HG02588 (cell line): ENCODE measurements at regions not wholly inside any gene's neighbourhood (a gene's known extent, or its start where the extent isn't known, plus 50 kb on each side); places are given as distances from the start of the nearest gene placed in this dataset.
"Not testable (repeated sequence)": the region's sequence is repeated elsewhere in the genome, so short reads cannot be mapped to it uniquely, and the experiment has no call there.

Experiments used
- ATAC-seq: cut with Tn5 transposase; IDR thresholded peaks from one replicate; pipeline ENCODE4 v1.9.1; 2021; ENCODE audit warnings: mild to moderate bottlenecking, moderate library complexity; ENCODE audit not compliant: unreplicated experiment

DNA sequence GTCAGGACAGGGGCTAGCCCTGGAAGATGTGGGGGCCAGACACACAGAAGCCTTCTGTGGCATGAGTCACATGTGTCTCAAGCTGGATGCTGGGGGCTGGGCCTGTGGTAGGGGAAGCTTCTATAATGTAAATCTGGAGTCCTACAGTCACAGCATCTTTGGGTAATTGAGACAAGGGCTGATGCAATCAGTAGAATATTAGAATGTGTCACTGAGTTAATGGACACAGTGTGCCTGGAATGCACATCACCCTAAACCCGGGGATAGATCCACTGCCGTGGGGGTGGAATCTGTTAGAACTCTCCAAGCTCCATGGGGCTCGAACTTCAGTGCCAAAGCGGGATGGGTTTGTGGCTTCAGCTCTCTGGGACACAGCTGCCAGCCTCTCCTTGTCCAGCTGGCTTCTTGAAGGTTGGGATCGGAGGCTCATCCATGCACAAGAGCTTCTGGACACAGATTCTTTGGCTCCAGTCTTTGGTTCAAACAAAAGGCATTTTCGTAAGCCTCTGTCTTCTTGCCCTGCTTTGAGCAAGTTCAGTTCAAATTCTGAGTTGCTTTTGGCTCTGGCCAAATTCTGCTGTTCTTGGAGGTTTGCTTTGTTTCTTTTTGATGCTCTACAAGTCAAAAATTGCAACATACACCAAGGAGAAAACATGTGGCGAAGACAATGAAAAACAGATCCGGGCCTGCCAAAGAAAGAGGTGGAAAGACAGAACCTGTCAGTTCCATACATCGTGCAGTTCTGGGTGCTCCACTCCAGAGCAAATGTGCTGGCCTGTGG is 194.8 kb upstream of the ZNF32 start:
- no peak for ATAC-seq

DNA sequence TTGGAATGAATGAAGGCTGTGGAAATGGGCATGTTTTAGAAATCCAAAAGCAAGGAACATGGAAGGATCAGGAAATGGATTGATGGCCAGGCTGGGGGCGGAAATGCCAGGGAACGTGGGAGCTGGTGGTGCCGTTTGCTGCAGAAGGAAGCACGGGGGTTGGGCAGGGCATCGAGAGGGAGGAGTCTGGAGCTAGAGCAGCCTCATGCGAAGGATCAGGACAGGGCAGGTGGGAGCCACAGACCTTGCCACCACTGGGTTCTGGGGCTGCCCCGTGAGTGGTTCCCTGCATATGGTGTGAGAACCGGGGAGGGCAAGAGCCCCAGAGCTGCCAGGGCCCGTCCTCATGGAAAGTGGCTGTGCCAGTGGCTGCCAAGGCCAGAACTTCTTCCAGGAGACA is 193.8 kb upstream of the ZNF32 start:
- ATAC-seq, result no peak

DNA sequence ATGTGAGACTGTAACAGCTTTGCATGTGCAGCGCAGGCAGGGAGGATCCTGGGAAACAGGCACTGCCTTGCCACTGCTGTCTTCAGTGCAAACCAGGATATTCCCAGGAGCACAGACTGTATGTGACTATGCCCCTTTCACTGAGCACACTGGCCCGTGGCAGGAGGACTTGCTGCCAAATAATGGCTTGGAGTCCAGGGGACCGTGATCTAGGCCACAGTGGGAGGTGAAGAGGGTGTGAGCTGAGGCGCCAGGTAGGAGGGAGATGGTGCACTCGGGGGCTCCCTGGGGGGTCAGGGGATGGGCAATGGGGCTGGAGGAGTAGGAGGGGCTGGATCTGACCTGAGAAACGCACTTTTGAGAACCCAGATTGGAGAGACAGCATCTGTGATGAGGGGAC is 193.4 kb upstream of the ZNF32 start:
- no peak for ATAC-seq

DNA sequence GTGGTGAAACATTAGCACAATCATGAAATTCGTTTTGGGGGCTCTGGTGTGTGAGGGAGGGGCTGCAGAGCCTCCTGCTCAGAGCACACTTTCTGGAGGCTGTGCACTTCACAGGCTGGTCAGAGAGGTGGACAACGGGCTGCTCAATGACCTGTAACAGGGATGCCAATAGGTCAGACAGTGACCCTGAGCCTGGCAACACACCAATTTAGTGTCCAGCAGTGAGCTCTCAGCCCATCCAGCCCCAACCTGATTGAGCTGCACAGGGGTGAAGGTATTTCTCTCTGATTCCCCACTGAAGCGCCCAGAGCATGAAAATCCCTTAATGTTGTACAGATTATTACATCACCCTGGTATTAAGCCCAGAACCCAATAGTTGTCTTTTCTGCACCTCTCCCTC is 191.3 kb upstream of the ZNF32 start:
- no peak for ATAC-seq

DNA sequence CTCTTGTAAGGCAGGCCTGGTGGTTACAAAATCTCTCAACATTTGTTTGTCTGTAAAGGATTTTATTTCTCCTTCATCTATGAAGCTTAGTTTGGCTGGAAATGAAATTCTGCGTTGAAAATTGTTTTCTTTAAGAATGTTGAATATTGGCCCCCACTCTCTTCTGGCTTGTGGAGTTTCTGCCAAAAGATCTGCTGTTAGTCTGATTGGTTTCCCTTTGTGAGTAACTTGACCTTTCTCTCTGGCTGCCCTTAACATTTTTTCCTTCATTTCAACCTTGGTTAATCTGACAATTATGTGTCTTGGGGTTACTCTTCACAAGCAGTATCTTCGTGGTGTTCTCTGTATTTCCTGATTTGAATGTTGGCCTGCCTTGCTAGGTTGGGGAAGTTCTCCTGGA is 186.1 kb upstream of the ZNF32 start:
- ATAC-seq, result not testable (repeated sequence)

DNA sequence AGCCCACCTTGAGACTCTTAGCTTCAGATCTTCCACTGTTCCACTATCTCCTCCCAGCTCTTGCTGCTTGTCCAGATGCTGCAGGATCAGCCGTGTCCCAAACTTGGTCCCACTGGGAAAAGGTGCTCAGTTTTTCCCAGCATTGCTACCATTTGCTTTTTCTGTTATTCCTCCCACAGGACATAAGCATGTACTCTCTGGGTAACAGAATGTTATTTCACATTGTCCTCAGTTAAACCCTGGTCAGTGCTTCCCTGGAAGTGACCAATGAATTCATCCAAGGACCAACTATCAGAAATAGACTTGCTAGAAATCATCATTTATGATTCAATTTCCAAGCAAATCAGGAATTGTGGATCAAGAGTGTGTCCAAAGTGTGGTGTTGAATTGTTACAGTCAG is 179.2 kb upstream of the ZNF32 start:
- no peak for ATAC-seq

DNA sequence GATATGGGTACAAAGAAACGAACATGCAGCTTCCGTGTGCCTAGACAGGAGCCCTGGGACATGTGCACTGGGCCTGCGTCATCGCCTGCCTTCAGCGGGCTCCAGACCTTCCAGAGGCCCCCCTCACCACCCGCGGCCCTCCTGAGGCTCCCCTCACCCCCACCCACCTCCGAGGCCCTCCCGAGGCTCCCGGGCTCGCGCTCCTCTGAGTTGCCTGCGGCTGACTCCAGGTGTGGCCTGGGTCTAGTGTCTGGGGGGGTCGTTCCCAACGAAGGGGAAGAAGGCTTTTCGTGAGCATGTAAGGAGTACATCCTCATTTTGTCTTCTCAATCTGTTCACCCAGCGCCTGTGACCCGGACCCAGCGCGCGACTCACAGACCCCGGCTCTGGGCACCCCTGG is 177.3 kb upstream of the ZNF32 start:
- no peak for ATAC-seq

DNA sequence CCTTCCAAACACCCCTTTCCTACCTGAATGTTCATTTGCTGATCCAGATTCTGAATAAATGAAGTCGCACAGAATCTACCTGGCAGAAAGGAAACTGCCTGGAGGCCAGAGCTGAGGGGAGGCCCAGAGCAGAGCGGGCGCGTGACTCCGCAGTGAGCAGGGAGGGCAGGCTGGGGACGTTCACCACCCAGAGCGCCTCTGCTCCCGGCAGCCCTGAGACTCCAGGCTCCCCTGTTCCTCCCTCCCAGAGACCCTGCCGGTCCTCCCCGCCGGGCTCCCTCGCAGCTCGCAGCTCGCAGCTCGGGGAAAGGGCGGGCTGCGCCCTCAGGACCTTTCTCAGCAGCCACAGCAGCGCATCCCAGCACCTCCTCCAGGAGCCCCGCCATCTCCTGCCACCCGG is 176.7 kb upstream of the ZNF32 start:
- ATAC-seq, result no peak

DNA sequence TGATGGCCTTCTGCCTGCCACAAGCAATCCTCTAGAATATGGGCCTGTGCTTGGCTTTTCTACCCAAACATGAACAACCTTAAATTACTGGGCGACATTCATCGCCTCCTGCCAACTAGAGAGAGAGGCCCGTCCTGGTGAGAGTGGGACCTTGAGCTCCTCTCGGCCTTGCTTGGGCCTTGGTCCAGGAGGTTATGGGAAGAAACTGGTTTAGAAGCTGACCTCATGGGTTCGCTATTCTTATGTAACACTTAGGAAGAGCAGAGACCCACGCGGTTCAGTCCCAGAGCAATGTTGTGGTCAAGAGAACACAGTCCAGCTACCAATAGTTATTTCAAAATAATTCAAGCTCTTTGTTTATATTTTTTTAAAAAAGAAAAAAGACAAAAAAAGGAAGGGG is 176.3 kb upstream of the ZNF32 start:
- ATAC-seq, result no peak

DNA sequence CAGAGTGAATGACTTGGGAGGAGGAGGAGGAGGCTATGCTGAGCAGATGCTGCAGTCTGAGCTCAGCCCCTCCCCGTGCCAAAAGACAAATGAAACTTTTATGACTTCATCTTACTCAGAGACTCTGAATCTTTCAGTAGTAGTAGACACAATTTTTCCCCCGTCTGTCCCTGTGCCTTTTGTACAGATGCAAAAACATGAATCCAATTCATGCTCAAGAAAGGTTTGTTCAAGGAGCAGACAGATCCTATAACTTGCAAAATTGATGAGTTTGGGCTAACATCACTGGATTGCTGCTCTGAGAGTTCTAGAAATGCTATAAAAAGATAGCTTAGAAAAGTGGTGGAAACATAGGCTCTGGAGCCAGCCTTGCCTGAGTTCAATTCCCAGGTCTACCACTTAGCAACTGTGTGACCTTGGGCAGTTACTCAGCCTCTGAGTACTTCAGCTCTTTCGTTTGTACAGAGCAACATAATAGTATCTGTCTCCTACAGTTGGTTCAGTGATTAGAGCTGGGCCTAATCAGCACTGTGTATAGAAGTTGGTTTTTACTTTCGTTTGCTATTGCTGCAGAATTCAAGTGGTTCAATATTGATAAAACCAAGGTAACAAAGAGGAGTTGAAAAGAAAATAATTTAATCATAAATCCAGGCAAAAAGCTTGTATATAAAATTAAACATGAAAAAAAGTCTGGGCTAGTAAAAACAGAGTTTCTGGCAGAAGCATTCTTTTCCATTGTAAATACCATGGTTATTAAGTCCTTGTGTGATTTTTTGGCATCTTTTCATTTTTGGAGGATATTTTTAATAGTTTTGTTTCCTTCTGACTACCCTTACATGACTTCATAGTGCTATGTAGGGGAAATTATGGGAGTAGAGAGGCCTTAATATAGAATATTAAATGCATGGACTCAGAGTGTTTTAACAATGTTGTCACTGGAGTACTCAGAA is 174.2 kb upstream of the ZNF32 start:
- ATAC-seq, result no peak

DNA sequence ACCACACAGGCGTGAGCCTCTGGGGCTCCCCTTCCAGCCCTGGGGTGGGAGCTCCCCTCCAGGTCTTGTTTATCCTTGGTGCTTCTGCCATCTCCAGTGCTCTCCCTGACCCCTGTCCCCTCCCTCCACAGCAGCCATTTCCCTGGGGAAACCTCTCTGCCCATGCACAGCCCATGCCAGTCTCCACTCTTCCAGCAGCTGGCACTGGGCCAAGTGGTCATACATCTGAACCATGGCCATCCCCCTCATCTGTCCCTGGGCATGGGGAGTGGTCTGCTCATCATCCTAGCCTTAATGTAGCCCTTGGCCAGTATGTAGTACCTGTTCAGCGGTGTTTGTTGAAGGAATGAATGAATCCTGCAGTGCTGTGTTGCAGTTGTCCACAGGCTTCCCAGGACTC is 172.4 kb upstream of the ZNF32 start:
- no peak for ATAC-seq

DNA sequence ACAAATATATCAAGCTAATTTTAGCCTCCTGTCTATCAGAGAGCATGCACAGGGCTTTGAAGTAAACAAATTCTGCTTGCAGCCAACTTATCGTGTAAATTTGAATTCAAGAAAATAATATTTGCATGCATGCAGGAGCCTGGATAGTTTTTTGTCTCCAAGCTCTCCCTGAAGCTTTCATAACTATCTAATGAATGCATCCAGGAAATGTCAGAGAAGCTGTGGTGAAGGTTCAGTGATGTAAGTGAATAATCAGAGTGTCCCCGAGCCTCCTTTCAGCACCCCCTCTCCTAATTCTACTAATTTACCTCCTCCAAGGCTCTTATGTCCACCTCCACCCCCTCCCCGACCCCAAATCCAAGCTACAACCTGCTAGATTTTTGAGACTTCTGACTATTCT is 172.0 kb upstream of the ZNF32 start:
- ATAC-seq, result no peak

DNA sequence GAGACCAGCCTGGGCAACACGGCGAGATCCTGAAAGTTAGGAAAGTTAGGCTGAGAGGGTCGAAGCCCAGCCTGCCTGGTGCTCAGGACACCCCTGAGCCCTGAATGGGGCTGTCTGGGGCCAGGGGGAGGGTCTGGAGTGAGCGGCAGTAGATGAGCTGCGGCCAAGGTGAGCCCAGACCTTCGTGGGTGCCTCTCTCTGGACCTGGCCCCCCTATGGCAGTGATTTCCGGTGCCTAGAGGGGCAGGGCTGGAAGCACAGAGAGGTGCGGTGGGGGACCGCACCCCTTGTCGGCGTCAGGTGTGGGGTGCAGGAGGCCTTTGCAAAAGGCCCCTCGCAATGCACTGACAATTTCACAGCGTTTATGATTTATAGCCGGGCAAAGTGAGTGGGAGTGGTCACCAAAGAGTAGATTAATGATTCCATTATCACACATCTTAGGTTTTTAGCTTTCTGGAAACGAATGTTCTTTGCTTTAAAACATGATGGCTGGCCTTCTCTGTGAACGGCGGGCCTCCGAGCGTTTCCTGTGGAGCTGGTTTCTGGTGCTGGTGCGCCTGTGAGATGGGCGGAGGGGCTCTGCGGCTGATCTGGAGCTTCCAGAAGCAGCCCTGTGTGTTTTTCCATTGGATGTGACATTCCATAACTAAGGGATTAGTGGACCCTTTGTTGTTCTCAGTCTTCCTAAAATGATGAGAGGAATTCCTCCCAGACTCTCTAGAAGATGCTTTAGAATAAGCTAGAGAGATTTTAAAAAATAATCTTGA is 171.0 kb upstream of the ZNF32 start:
- ATAC-seq, result no peak

DNA sequence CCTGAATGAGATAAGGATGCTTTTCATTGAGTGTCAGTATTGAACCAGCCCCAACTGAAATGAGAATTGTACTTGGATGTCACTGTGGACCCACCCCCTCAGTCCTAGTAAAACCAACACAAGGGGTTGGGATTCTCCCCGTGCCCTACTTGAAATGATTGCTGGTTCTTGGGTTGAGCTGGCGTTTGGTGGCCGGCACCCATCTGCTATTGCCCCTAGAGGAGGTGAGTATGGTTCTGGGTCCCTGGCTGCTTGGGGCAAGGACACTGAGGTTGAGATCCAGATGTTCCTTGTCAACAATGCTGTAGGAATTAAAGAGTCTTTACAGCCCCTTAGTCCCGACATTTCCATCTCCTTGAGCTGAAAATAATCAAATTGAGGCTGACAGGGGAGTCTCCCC is 170.0 kb upstream of the ZNF32 start:
- no peak for ATAC-seq

DNA sequence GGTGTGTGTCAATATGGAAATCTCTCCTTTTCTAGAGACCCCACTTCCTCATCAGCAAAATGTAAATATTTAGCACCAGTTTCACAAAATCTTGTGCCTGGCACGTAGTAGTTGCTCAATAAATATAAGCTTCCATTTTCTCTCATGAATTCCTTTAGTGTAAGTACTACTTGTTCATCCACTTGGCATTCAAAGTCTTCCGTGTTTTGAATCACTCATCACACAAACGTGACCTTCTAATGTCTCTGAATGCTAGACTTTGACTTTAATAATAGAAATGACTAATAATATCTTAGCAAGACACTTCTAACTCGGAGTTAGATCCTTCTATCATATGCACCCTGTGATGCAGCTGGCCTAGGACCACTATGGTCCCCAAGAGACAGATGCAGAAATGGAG is 168.7 kb upstream of the ZNF32 start:
- ATAC-seq, result no peak

DNA sequence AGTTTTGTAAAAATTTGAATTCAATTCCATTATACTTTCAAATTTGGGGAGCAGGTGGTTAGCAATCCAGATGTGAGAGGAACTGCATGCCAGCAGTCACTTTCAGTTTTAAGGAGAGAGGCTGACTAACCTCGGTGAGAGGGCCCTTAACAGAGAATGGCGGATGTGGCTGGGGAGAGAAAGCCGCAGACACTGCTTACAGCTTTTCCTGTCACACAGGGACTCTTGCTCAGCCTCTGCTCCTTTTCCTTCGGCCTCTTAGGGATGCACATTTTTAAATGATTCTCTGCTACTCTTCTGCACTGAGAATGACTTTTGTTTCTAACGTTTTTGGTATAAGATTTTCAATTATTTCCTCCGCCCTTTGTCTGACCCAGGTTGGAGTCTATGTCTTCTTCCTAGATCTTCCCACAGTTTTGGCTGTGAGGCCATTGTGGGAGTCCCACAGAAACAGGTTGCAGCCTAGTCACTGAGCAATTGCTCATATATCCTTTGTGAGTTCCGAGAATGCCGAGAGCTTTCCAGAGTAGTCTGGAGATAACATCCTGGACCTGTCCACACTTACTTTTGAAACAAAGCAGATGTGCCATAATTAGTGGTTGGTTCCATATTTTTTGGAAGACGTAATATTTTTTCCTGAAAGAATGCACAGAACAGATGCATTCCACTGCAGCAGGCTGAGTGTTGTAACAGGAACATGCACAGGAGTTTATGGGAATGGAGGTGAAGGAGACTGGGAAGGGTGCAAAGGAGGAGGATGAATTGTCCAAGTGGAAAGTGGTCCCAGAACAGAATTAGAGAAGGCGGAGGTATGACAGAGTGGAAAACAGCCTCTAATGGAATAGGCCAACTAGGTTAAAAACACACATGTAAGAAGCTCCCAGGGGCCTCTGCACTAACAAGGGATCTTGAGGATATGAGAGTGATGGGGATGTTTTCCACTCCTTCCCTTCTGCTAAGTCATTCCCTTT is 168.0 kb upstream of the ZNF32 start:
- ATAC-seq, result peak; percentile 88

DNA sequence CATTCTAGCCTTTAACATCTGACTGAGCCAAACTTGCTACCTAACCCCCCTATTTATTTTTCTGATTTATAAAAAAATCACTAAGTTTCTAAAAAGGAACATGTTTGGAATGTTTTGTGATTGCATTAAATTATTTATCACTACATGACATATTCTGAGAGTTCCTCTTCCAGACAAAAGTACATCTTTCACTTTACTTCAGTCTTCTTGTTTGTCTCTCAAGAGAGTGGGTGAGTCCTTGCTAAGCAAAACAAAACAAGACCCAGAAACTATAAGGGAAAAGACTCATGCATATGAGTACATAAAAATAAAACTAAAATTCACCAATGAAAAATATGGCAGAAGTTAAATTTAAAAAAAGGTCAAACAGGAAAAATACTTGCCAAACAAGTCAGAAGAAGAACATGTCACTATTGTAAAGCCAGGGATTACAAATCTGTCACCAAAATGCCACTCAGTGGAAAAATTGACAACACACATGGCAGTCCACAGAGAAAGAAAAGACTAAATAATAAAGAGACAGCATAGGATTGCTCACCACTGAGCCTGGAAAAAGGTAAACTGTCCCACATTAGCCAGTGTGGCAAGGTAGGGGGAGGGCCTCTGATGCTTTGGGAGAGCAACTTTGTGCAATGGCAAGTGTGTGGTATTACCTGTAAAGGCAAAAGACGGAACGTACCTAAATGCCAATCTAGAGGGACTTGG is 166.7 kb upstream of the ZNF32 start:
- ATAC-seq, result no peak

DNA sequence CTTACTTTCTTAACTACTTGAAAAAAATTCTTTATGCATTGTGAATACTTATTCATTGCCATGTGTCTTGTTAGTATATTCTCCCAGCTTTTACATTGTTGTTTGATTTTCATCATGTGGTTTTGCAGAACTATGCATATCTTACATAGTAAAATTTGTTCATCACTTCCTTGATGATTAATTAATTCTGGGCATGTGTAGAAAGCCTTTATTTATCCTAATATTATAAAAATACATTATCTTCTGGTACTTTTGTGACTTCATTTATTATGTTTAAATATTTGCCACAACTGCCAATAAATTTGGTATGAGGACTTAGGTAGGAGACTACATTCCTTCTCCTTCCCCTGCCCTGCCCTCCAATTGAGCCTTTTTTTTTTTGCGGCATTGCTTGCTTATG is 166.0 kb upstream of the ZNF32 start:
- ATAC-seq, result no peak

DNA sequence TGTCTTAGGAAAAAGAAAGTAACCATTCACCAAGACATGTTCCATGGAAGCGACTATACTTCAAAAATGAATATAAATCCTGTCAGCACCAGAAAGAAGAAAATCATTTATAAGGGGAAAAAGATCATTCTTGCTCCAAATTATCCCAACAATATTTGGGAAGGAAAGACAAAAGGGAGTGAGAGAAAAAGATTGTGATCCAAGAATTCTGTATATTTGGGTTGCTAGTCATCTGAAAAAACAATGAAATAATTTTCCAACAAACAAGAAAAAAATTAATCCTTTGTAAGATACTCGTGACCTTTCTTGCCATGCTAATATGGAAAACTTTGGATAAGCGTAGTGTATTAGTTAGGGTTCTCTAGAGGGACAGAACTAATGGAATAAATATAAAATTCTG is 163.2 kb upstream of the ZNF32 start:
- no peak for ATAC-seq
